Stimulated activated CD8-positive, alpha-beta memory T cell treated with anti-CD3 and anti-CD28 coated beads, Interleukin-2, amount 100 ng/mL, for 1 hour (primary cell): ENCODE measurements at regions not wholly inside any gene's neighbourhood (a gene's known extent, or its start where the extent isn't known, plus 50 kb on each side); places are given as distances from the start of the nearest gene placed in this dataset.
"Not testable (repeated sequence)": the region's sequence is repeated elsewhere in the genome, so short reads cannot be mapped to it uniquely, and the experiment has no call there.

Source experiments
- DNase-seq, 2 donors: peaks; one replicate each; pipeline ENCODE4 v3.0.0-alpha.2; 2020; ENCODE audit warnings: low read depth in 2 of 2

- no peak for DNase-seq
These were observed 167.7 kb downstream of the TOMM20 start for GRCh38 chr1:234960722-234961455.

GRCh38 chr1:234958706-234959657 lies 169.7 kb downstream of the TOMM20 start:
- no peak for DNase-seq

GRCh38 chr1:234958066-234958705 lies 170.5 kb downstream of the TOMM20 start:
- DNase-seq = no peak

GRCh38 chr1:234957330-234958065 lies 171.1 kb downstream of the TOMM20 start:
- no peak for DNase-seq

DNA sequence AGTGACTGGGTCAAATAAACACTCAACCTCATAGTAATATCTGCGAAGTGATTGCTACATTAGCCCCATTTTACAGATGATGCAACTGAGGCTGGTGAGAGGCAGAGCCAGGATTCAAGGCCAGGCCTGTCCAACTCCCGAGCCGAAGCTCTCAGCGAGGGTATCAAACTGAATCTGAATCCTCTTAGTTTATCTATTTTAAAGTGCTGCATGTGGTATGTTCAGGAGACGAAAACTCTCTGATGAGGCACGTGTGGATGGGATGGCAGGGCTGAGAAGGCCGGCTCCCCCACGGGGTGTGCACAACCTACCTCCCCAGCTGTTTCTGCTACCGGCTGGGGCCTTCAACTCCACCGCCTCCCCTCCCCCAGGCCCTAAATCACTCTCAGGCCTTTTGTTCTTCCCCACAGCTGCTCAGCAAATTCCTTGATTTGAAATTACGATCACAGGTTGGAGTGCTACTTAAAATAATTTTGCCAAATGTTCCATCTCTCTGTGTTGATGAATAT lies 171.8 kb downstream of the TOMM20 start:
- DNase-seq = no peak

DNA sequence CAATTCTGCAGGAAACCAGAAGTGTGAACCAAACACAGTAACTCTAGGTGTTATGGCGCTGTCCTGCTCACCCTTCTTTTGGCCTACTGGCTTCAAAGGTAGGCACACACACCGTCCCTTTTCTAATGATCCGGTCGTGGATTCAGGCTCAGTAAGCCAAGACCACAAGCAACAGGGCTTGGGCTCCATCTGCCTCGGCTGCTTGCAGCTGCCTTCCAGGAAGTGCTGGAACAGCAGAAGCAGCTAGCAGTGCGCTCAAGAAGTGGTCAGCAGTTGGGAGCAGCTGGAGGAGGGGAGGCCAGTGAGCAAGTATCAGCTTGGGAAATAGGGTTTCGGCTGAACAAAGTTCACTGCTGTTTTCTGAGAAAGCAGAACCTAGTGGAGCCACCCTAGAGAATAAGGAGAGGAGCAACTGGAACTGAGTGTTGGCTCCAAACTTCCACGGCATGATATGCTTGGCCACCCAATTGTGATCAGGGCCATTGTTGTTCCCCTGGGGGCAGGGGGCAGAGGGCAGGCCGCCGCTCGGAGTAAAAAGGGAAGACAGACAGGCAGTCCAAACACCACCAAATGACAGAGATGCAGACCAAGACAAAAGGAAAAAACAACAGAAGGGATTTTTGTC lies 173.4 kb downstream of the TOMM20 start:
- no peak for DNase-seq

- DNase-seq = no peak
These were observed 174.0 kb downstream of the TOMM20 start for GRCh38 chr1:234954613-234955012.

DNA sequence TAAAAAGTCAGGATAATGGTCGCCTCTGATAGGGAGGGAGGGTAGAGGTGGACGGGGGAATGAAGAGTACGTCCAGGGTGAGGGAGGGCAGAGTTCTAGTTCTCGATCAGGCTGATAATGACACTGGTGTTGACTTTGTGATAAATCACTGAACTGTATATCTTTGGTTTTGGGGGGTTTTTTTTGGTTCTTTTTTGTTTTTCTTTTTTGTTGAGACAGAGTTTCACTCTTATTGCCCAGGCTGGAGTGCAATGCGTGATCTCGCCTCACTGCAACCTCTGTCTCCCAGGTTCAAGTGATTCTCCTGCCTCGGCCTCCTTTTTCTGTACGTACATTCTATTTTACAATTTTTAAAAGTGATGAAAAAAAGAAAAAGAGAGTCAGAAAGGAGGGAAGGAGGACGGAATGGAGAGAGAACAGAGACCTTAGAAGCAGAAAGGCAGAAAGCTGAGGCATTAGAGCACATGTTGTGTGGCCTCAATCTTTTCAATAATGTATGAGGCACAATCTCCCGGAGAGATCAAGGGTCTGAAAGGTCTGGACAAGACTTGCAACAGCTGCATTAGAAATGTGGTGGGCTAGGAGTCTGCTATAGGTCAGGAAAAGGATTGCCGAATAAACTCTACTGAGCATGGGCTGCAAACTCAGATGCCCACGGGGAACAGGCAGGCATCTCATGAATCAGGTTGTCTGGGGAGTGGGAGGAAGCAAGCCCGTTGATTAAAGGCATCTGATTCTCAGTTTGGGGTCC lies 174.8 kb downstream of the TOMM20 start:
- DNase-seq = no peak

DNA sequence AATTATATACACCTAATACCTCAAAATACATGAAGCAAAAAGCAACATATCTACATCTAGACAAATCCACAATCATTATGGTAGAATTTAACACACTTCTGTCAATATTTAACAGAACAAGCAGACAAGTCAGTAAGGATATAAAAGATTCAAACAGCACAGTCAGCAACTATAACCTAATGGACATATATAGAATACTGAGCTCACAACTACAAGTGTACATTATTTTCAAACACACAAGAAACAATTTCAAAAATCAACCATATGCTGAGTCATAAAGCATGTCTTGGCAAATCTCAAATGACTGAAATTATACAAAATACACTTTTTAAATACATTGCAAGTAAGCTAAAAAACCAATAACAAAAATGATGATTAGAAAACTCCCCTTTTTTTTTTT lies 178.0 kb downstream of the TOMM20 start:
- no peak for DNase-seq

DNA sequence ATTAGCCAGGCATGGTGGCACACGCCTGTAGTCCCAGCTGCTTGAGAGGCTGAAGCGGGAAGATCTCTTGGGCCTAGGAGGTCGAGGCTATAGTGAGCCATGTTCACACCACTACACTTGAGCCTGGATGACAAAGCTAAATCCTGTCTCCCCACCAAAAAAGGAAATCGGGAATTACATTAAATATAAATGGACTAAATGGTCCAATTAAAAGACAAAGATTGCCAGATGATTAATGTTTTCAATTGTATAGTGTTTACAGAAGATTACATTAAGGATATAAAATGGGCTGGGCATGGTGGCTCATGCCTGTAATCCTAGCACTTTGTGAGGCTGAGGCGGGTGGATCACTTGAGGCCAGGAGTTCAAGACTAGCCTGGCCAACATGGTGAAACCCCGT lies 179.1 kb downstream of the TOMM20 start:
- not testable (repeated sequence) for DNase-seq

GRCh38 chr1:234944439-234945344 lies 183.9 kb downstream of the TOMM20 start:
- no peak for DNase-seq

DNA sequence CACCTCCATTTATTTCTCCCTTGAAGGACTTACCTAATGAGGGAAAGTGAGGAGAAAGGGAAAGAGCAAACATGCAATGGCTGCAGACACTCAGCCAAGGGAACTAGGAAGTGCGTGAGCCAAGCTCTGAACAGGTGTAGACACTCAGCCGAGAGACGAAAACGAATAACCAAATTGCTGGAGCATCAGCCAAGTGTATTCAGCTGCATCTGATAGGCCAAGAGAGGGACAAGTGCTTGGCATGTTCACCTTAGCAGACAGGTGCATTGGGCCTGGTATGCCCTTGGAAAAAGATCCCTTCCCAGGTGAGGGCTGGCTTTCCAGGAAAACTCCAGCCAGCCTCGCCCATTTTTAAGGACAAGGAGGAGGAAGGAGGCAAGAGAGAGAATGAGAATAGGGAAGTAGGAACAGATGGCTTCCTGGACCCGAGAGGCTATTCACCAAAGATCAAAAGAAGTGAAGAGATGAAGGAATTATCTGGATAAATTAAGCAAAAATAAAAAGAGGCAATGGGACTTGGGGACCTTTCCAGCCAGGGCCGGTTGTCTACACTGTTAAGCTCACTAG lies 184.7 kb downstream of the TOMM20 start:
- DNase-seq = no peak

DNA sequence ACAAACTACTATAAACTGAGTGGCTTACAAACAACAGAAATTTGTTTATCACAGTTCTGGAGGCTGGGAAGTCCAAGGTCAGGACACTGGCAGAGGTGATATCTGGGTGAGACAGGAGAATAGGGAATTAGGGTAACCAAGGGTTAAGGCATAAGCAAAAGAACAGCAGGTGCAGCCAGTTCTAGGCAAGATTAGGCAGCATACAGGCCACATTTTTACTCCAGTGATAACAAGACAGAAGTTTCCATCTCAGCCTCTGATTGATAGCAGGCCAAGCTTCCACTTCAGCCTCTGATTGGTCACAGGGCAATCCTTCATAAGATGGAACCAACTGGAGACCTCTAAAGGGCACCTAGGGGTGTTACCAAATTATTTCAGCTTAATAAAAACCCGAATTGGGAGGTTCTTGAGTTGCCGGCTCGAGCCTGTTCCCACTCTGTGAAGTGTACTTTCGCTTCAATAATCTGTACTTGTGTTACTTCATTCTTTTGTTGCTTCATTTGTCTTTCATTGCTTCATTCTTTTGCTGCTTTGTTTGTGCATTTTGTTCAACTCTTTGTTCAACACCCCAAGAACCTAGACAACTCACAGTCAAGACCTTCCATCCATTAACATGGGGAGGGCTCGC lies 185.6 kb downstream of the TOMM20 start:
- no peak for DNase-seq

GRCh38 chr1:234942012-234942332 lies 186.7 kb downstream of the TOMM20 start:
- DNase-seq = no peak

GRCh38 chr1:234941321-234942011 lies 187.2 kb downstream of the TOMM20 start:
- no peak for DNase-seq

GRCh38 chr1:234940841-234941240 lies 187.8 kb downstream of the TOMM20 start:
- no peak for DNase-seq

DNA sequence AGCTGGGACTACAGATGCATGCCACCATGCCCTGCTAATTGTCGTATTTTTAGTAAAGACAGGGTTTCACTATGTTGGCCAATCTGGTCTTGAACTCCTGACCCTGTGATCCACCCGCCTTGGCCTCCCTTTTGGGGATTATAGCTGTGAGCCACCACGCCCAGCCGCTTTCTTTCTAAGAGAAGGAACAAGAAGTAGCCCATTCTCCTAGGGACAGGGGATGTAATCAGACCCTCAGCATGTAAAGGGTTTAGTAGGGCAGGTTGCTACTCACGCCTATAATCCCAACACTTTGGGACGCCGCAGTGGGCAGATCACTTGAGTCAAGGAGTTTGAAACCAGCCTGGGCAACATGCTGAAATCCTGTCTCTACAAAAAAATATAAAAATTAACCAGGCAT lies 189.7 kb downstream of the TOMM20 start:
- no peak for DNase-seq

DNA sequence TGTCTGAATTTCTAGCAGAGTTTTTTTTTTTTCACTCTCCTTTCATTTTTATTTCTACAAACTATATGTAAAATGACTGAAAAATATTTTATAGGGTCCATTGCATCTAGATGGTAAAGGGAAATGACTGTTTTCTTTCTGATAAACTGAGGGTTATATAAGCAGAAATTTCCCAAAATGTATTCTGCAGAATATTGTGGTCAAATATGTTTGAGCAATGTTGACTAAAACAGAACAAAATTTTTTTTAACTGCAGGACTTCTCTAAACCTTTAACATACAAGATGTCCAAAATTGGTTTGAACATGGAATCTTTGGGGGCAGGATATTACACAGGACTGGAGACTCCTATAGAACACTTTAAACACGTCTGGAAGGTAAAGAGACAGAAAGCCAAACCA lies 190.5 kb downstream of the TOMM20 start:
- DNase-seq = no peak
